K562 (cell line): ENCODE measurements at regions not wholly inside any gene's neighbourhood (a gene's known extent, or its start where the extent isn't known, plus 50 kb on each side); places are given as distances from the start of the nearest gene placed in this dataset.

ENCODE experiments used
- ATAC-seq: fragments of 200-7000 bp; cut with Tn5 transposase; 3 replicates; pipeline ENCODE4 v1.9.1; 2020; ENCODE audit warnings: moderate library complexity
- BruUV-seq: library from RNA; stranded (reverse); fragments of 400-500 nt; replicated peaks from 2 replicates; lab custom pipeline; 2021; lab: Mats Ljungman, UMichigan
- CTCF ChIA-PET: fragments of 300-600 bp; formaldehyde crosslinking; extraction: SDS; loops from one replicate; lab custom pipeline; 2021; ENCODE audit warnings: low intra/inter-chr PET ratio; lab: Yijun Ruan, JAX
- POLR2A ChIA-PET: fragments of 300-600, 350-650 bp; sonication (Branson Sonifier 250); formaldehyde crosslinking; extraction: SDS; loops from one replicate; lab custom pipeline; 2021; ENCODE audit warnings: antibody characterized with exemption, inconsistent platforms; lab: Yijun Ruan, JAX
- DNase-seq, 4 experiments: peaks; one replicate each; pipeline versions ENCODE4 v3.0.0 to v3.0.0-alpha.2; 2011 to 2018; ENCODE audit warnings: low spot score in 3 of 4, mixed read lengths in 3 of 4; ENCODE audit errors: extremely low read depth in 1 of 4
- FAIRE-seq: peaks from 2 replicates; lab custom pipeline; 2011; peaks lifted over from hg19 to GRCh38; lab: Jason Lieb, UNC
- H2AFZ ChIP-seq: 2 replicates; pipeline ENCODE4 v1.6.0; 2011; ENCODE audit warnings: low read depth, low read length, control low read depth, inconsistent platforms
- H3K27ac ChIP-seq: fragments of 200-600 bp; 3 replicates; pipeline ENCODE4 v1.8.0; 2011; ENCODE audit warnings: low read depth, mild to moderate bottlenecking, control low read depth, inconsistent platforms, low read length, moderate library complexity, mixed read lengths; ENCODE audit errors: extremely low read depth
- H3K27me3 ChIP-seq, 2 experiments: fragments of 300-600 bp in 1 of 2; 2 replicates in 1 of 2; 3 replicates in 1 of 2; pipeline versions ENCODE4 v1.6.0 to v1.8.0; 2011; ENCODE audit warnings: inconsistent platforms in 2 of 2, low read length in 2 of 2, mild to moderate bottlenecking in 1 of 2, mixed read lengths in 1 of 2, moderate library complexity in 1 of 2; ENCODE audit not compliant: control insufficient read depth in 2 of 2, insufficient read depth in 2 of 2
- H3K36me3 ChIP-seq: fragments of 300-600 bp; 3 replicates; pipeline ENCODE4 v1.8.0; 2011; ENCODE audit warnings: mild to moderate bottlenecking, low read length, inconsistent platforms; ENCODE audit not compliant: control insufficient read depth, insufficient read depth
- H3K4me1 ChIP-seq, 2 experiments: fragments of 200-600 bp in 1 of 2; replicated peaks in 1 of 2; 2 replicates in 1 of 2; 3 replicates in 1 of 2; pipeline versions ENCODE4 v1.5.1 to v1.8.0; 2011; ENCODE audit warnings: inconsistent platforms in 2 of 2, low read length in 2 of 2, mild to moderate bottlenecking in 1 of 2, mixed read lengths in 1 of 2, moderate library complexity in 1 of 2; ENCODE audit not compliant: control insufficient read depth in 2 of 2, insufficient read depth in 2 of 2
- H3K4me2 ChIP-seq: 2 replicates; pipeline ENCODE4 v1.6.1; 2011; ENCODE audit warnings: low read length, control low read depth, inconsistent platforms, mixed read lengths; ENCODE audit not compliant: insufficient read depth
- H3K4me3 ChIP-seq: fragments of 200-600 bp; sonication (generic), shearing (Covaris generic); 2 replicates; pipeline ENCODE4 v1.5.1; 2016; ENCODE audit warnings: control low read depth, inconsistent platforms
- H3K79me2 ChIP-seq: fragments of 200-600 bp; 3 replicates; pipeline ENCODE4 v1.8.0; 2011; ENCODE audit warnings: low read length, inconsistent platforms; ENCODE audit not compliant: control insufficient read depth, insufficient read depth
- H3K9ac ChIP-seq, 2 experiments: 2 replicates each; pipeline versions ENCODE4 v1.6.0 to v1.6.1; 2011; ENCODE audit warnings: low read depth in 2 of 2, low read length in 2 of 2, control low read depth in 1 of 2, inconsistent platforms in 1 of 2, mild to moderate bottlenecking in 1 of 2, mixed read lengths in 1 of 2; ENCODE audit not compliant: insufficient read depth in 1 of 2
- H3K9me1 ChIP-seq: one replicate; pipeline ENCODE4 v1.6.0; 2011; ENCODE audit warnings: inconsistent platforms, mild to moderate bottlenecking, low read length, moderate library complexity; ENCODE audit not compliant: control insufficient read depth, insufficient read depth
- H3K9me3 ChIP-seq: replicated peaks from 2 replicates; pipeline ENCODE4 v1.5.1; 2011; ENCODE audit warnings: low read depth, low read length, inconsistent platforms; ENCODE audit not compliant: control insufficient read depth, insufficient read depth
- H4K20me1 ChIP-seq: replicated peaks from 2 replicates; pipeline ENCODE4 v1.6.1; 2011; ENCODE audit warnings: low read length, inconsistent platforms, mixed read lengths; ENCODE audit not compliant: control insufficient read depth, insufficient read depth
- HMG20A ChIP-seq: fragments of 450-650 bp; formaldehyde crosslinking; conservative IDR thresholded peaks from 2 replicates; pipeline ENCODE4 v1.4.0; 2020; ENCODE audit warnings: mild to moderate bottlenecking, mixed read lengths
- MIER1 ChIP-seq: fragments of 450-650 bp; IDR thresholded peaks from 2 replicates; pipeline ENCODE4 v1.6.1; 2016; ENCODE audit warnings: antibody characterized with exemption, mild to moderate bottlenecking, low read depth
- MXI1 ChIP-seq: IDR thresholded peaks from 2 replicates; pipeline ENCODE4 v1.6.1; 2011; ENCODE audit warnings: low read depth, mild to moderate bottlenecking, improper control_type of control experiment, low read length
- NCOA1 ChIP-seq: fragments of 450-650 bp; IDR thresholded peaks from 2 replicates; pipeline ENCODE4 v1.6.1; 2016; ENCODE audit warnings: low read depth
- PREB ChIP-seq: sonication (generic); formaldehyde crosslinking; IDR thresholded peaks from 2 replicates; pipeline ENCODE4 v1.8.1; 2023; ENCODE audit warnings: mild to moderate bottlenecking, missing genetic modification reagents
- SMARCE1 ChIP-seq: fragments of 450-650 bp; IDR thresholded peaks from 2 replicates; pipeline ENCODE4 v1.7.1; 2016; ENCODE audit warnings: mild to moderate bottlenecking
- SOX6 ChIP-seq: fragments of 450-650 bp; IDR thresholded peaks from 2 replicates; pipeline ENCODE4 v1.6.1; 2014; ENCODE audit warnings: mild to moderate bottlenecking
- ZC3H4 ChIP-seq: sonication (generic); formaldehyde crosslinking; IDR thresholded peaks from 2 replicates; pipeline ENCODE4 v1.9.0; 2021; ENCODE audit warnings: missing genetic modification reagents, borderline replicate concordance
- ZNF146 ChIP-seq: IDR thresholded peaks from one replicate; pipeline ENCODE4 v1.6.1; 2018; ENCODE audit warnings: missing compliant biosample characterization; ENCODE audit not compliant: unreplicated experiment
- ZSCAN29 ChIP-seq: fragments of 450-650 bp; IDR thresholded peaks from 2 replicates; pipeline ENCODE4 v1.6.1; 2017
- in situ Hi-C: fragments of 300-500 bp; cut with MboI; formaldehyde crosslinking; loops from 4 replicates; pipeline ENCODE4 v1.15.0; 2018; ENCODE audit warnings: inconsistent platforms, mixed read lengths
- intact Hi-C: fragments of 100-400 bp; cut with micrococcal nuclease; formaldehyde crosslinking; loops from 2 replicates; pipeline ENCODE4 v1.14.2; 2022

- H3K79me2 ChIP-seq: no peaks in the 10 kb centered on the region
- H3K27ac ChIP-seq: no peak overlapping the region
- no peak overlapping the region for H2AFZ ChIP-seq
- no peak for ATAC-seq
- CTCF ChIA-PET: no interaction called here
- BruUV-seq: no TSS peak
- FAIRE-seq: no peak
- DNase-seq: no peak
- in situ Hi-C loops (no loop called here), intact Hi-C loops (no loop called here)
- no peaks in the 10 kb centered on the region for H3K9me3 ChIP-seq
- H3K9ac ChIP-seq: no peak overlapping the region
- no peak for TF ChIP-seq MXI1
- no peak for TF ChIP-seq ZSCAN29
- no peak for TF ChIP-seq NCOA1
- no peak for TF ChIP-seq SOX6
- TF ChIP-seq MIER1: no peak
- TF ChIP-seq PREB (CRISPR knock-in tag): no peak
- TF ChIP-seq ZC3H4: no peak
- no peak for TF ChIP-seq SMARCE1
- TF ChIP-seq HMG20A: no peak
- TF ChIP-seq ZNF146: no peak
- H3K4me2 ChIP-seq: no peak overlapping the region
- no peaks in the 10 kb centered on the region for H3K9me1 ChIP-seq
- POLR2A ChIA-PET: no interaction called here
- H4K20me1 ChIP-seq: no peaks in the 10 kb centered on the region
- H3K36me3 ChIP-seq: no peaks in the 10 kb centered on the region
- no peaks in the 10 kb centered on the region for H3K4me1 ChIP-seq
- H3K4me3 ChIP-seq: no peak overlapping the region
- no peaks in the 10 kb centered on the region for H3K27me3 ChIP-seq
Observed at GRCh38 chr2:180130403-180130802, 123.3 kb upstream of the CWC22 start.
